Vagina (tissue), 2 donors: ENCODE measurements at regions not wholly inside any gene's neighbourhood (a gene's known extent, or its start where the extent isn't known, plus 50 kb on each side); places are given as distances from the start of the nearest gene placed in this dataset.

Experiments
- POLR2A ChIP-seq, 2 donors: fragments of 450-650 bp; IDR thresholded peaks; one replicate each; pipeline ENCODE4 v1.6.1; 2017; ENCODE audit warnings: antibody characterized with exemption in 2 of 2, mild to moderate bottlenecking in 2 of 2, moderate library complexity in 2 of 2
- POLR2AphosphoS5 ChIP-seq, 2 donors: sonication (generic); formaldehyde crosslinking; IDR thresholded peaks; one replicate each; pipeline ENCODE4 v1.9.0; 2017; ENCODE audit warnings: antibody characterized with exemption in 2 of 2, mild to moderate bottlenecking in 2 of 2, low read depth in 1 of 2; ENCODE audit not compliant: insufficient read depth in 1 of 2

GRCh38 chr9:109624896-109625295, 126.8 kb upstream of the PTPN3 start:
- TF ChIP-seq POLR2A (IDR thresholded peaks at IDR 0.05) (no peak), POLR2AphosphoS5 (IDR thresholded peaks at IDR 0.05; ENCODE audit: insufficient read depth in 1 of 2, low read depth in 1 of 2) (no peak)
